ENCODE measurements at regions not wholly inside any gene's neighbourhood (a gene's known extent, or its start where the extent isn't known, plus 50 kb on each side); places are given as distances from the start of the nearest gene placed in this dataset.

DNA sequence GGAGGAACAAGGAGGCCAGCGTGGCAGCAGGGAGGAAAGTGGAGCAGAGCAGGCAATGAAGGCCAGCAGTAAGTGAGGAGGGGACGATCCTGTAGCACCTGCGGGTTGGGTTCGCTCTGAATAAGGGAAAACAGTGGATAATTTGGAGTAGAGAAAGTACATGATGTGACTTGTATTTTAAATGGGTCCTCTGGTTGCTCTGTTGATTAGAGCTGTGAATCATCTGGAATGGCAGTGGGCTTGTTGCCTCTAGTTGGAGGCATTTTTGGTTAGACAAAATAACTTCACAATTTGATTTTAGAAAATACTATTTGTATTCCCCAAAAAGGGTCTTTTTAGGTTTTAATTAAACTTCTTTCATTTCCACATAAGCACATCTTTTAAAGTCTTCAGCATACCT, 277.4 kb downstream of the ARL4A start:
- Histone ChIP-seq H3F3A (replicated peaks; ENCODE audit: low read depth) (no peaks in the 10 kb centered on the region), H4K20me1 (replicated peaks; ENCODE audit: insufficient read depth) (no peaks in the 10 kb centered on the region), H3K4me1 (ENCODE audit: insufficient read depth) (no peaks in the 10 kb centered on the region), H3K4me2 (no peak overlapping the region), H2AFZ (no peak overlapping the region), H3K4me3 (no peak overlapping the region), H3K27ac (ENCODE audit: low read depth) (no peak overlapping the region), H3K36me3 (ENCODE audit: insufficient read depth) (no peaks in the 10 kb centered on the region), H3K9me2 (ENCODE audit: insufficient read depth) (no peaks in the 10 kb centered on the region), H3K27me3 (ENCODE audit: insufficient read depth) (no peaks in the 10 kb centered on the region), H3K79me2 (replicated peaks; ENCODE audit: insufficient read depth) (no peaks in the 10 kb centered on the region)
- Mint-ChIP-seq H3K27ac (peak overlapping the region; percentile 6; the same call in 1 of the 2 replicates), H3K9me3 (no peaks in the 10 kb centered on the region), H3K27me3 (ENCODE audit: insufficient read depth, low read depth, poor library complexity) (no peaks in the 10 kb centered on the region), H3K4me3 (no peak overlapping the region), H3K36me3 (ENCODE audit: low read depth) (no peaks in the 10 kb centered on the region), H3K4me1 (peaks cover 14% of the 10 kb centered on the region; the same call in 2 of the 3 replicates)
- TF ChIP-seq EZH2 (IDR thresholded peaks at IDR 0.05; ENCODE audit: low read depth, unreplicated experiment) (no peak), JUNB (IDR thresholded peaks at IDR 0.05; ENCODE audit: unreplicated experiment) (no peak), POLR2AphosphoS5 (IDR thresholded peaks at IDR 0.05; ENCODE audit: low read depth) (no peak), ZNF331 (CRISPR knock-in tag; IDR thresholded peaks at IDR 0.05; ENCODE audit: low read depth) (no peak), STAT1 (IDR thresholded peaks at IDR 0.05; ENCODE audit: unreplicated experiment) (no peak), CREB1 (CRISPR knock-in tag; IDR thresholded peaks at IDR 0.05; ENCODE audit: low read depth) (no peak), ZNF114 (CRISPR knock-in tag; IDR thresholded peaks at IDR 0.05) (no peak), EZH2phosphoT487 (IDR thresholded peaks at IDR 0.05; ENCODE audit: unreplicated experiment) (no peak), NANOG (IDR thresholded peaks at IDR 0.05; ENCODE audit: borderline replicate concordance) (no peak)
- TF ChIP-seq, protein P1, sequence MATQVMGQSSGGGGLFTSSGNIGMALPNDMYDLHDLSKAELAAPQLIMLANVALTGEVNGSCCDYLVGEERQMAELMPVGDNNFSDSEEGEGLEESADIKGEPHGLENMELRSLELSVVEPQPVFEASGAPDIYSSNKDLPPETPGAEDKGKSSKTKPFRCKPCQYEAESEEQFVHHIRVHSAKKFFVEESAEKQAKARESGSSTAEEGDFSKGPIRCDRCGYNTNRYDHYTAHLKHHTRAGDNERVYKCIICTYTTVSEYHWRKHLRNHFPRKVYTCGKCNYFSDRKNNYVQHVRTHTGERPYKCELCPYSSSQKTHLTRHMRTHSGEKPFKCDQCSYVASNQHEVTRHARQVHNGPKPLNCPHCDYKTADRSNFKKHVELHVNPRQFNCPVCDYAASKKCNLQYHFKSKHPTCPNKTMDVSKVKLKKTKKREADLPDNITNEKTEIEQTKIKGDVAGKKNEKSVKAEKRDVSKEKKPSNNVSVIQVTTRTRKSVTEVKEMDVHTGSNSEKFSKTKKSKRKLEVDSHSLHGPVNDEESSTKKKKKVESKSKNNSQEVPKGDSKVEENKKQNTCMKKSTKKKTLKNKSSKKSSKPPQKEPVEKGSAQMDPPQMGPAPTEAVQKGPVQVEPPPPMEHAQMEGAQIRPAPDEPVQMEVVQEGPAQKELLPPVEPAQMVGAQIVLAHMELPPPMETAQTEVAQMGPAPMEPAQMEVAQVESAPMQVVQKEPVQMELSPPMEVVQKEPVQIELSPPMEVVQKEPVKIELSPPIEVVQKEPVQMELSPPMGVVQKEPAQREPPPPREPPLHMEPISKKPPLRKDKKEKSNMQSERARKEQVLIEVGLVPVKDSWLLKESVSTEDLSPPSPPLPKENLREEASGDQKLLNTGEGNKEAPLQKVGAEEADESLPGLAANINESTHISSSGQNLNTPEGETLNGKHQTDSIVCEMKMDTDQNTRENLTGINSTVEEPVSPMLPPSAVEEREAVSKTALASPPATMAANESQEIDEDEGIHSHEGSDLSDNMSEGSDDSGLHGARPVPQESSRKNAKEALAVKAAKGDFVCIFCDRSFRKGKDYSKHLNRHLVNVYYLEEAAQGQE (IDR thresholded peaks at IDR 0.05; ENCODE audit: unreplicated experiment), result no peak
- TF ChIP-seq, protein P2, sequence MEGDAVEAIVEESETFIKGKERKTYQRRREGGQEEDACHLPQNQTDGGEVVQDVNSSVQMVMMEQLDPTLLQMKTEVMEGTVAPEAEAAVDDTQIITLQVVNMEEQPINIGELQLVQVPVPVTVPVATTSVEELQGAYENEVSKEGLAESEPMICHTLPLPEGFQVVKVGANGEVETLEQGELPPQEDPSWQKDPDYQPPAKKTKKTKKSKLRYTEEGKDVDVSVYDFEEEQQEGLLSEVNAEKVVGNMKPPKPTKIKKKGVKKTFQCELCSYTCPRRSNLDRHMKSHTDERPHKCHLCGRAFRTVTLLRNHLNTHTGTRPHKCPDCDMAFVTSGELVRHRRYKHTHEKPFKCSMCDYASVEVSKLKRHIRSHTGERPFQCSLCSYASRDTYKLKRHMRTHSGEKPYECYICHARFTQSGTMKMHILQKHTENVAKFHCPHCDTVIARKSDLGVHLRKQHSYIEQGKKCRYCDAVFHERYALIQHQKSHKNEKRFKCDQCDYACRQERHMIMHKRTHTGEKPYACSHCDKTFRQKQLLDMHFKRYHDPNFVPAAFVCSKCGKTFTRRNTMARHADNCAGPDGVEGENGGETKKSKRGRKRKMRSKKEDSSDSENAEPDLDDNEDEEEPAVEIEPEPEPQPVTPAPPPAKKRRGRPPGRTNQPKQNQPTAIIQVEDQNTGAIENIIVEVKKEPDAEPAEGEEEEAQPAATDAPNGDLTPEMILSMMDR (conservative IDR thresholded peaks at IDR 0.05; ENCODE audit: low read depth in 2 of 2), result no peak
- TF ChIP-seq, protein P3, sequence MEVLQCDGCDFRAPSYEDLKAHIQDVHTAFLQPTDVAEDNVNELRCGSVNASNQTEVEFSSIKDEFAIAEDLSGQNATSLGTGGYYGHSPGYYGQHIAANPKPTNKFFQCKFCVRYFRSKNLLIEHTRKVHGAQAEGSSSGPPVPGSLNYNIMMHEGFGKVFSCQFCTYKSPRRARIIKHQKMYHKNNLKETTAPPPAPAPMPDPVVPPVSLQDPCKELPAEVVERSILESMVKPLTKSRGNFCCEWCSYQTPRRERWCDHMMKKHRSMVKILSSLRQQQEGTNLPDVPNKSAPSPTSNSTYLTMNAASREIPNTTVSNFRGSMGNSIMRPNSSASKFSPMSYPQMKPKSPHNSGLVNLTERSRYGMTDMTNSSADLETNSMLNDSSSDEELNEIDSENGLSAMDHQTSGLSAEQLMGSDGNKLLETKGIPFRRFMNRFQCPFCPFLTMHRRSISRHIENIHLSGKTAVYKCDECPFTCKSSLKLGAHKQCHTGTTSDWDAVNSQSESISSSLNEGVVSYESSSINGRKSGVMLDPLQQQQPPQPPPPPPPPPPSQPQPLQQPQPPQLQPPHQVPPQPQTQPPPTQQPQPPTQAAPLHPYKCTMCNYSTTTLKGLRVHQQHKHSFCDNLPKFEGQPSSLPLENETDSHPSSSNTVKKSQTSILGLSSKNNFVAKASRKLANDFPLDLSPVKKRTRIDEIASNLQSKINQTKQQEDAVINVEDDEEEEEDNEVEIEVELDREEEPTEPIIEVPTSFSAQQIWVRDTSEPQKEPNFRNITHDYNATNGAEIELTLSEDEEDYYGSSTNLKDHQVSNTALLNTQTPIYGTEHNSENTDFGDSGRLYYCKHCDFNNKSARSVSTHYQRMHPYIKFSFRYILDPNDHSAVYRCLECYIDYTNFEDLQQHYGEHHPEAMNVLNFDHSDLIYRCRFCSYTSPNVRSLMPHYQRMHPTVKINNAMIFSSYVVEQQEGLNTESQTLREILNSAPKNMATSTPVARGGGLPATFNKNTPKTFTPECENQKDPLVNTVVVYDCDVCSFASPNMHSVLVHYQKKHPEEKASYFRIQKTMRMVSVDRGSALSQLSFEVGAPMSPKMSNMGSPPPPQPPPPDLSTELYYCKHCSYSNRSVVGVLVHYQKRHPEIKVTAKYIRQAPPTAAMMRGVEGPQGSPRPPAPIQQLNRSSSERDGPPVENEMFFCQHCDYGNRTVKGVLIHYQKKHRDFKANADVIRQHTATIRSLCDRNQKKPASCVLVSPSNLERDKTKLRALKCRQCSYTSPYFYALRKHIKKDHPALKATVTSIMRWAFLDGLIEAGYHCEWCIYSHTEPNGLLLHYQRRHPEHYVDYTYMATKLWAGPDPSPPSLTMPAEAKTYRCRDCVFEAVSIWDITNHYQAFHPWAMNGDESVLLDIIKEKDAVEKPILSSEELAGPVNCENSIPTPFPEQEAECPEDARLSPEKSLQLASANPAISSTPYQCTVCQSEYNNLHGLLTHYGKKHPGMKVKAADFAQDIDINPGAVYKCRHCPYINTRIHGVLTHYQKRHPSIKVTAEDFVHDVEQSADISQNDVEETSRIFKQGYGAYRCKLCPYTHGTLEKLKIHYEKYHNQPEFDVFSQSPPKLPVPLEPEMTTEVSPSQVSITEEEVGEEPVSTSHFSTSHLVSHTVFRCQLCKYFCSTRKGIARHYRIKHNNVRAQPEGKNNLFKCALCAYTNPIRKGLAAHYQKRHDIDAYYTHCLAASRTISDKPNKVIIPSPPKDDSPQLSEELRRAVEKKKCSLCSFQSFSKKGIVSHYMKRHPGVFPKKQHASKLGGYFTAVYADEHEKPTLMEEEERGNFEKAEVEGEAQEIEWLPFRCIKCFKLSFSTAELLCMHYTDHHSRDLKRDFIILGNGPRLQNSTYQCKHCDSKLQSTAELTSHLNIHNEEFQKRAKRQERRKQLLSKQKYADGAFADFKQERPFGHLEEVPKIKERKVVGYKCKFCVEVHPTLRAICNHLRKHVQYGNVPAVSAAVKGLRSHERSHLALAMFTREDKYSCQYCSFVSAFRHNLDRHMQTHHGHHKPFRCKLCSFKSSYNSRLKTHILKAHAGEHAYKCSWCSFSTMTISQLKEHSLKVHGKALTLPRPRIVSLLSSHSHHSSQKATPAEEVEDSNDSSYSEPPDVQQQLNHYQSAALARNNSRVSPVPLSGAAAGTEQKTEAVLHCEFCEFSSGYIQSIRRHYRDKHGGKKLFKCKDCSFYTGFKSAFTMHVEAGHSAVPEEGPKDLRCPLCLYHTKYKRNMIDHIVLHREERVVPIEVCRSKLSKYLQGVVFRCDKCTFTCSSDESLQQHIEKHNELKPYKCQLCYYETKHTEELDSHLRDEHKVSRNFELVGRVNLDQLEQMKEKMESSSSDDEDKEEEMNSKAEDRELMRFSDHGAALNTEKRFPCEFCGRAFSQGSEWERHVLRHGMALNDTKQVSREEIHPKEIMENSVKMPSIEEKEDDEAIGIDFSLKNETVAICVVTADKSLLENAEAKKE (CRISPR knock-in tag; IDR thresholded peaks at IDR 0.05), result no peak
- TF ChIP-seq, protein P4, sequence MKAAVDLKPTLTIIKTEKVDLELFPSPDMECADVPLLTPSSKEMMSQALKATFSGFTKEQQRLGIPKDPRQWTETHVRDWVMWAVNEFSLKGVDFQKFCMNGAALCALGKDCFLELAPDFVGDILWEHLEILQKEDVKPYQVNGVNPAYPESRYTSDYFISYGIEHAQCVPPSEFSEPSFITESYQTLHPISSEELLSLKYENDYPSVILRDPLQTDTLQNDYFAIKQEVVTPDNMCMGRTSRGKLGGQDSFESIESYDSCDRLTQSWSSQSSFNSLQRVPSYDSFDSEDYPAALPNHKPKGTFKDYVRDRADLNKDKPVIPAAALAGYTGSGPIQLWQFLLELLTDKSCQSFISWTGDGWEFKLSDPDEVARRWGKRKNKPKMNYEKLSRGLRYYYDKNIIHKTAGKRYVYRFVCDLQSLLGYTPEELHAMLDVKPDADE (IDR thresholded peaks at IDR 0.05), result no peak
- ATAC-seq, result no peak
- no peak for DNase-seq (ENCODE audit: low spot score)

Data from GM23338 (cell line).